GM12872 (cell line): ENCODE measurements at regions not wholly inside any gene's neighbourhood (a gene's known extent, or its start where the extent isn't known, plus 50 kb on each side); places are given as distances from the start of the nearest gene placed in this dataset.

Experiments
- TF ChIP-seq, protein P1 (sequence below): IDR thresholded peaks from 3 replicates; pipeline ENCODE4 v1.5.1; 2011; ENCODE audit warnings: low read depth, mild to moderate bottlenecking, low read length, moderate library complexity; ENCODE audit not compliant: insufficient read depth

DNA sequence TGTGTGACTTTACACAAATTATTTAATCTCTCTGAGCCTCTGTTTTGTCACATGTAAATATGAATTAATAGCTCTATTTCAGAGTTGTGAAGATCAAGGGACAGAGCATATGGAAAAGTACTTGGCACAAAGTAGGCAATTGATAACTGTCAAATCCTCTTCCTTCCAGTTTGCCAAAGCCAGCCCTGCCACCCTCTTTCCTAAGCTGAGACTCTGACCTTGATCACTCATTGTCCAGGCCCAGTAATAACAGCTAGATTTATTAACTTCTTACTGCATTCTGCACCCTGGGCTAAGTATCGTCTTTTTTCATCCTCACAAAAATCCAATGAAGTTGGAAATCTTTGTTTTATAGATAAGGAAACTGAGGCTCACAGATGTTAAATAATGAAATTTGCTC is 70.8 kb upstream of the ATP1A1 start:
- TF ChIP-seq, protein P1, sequence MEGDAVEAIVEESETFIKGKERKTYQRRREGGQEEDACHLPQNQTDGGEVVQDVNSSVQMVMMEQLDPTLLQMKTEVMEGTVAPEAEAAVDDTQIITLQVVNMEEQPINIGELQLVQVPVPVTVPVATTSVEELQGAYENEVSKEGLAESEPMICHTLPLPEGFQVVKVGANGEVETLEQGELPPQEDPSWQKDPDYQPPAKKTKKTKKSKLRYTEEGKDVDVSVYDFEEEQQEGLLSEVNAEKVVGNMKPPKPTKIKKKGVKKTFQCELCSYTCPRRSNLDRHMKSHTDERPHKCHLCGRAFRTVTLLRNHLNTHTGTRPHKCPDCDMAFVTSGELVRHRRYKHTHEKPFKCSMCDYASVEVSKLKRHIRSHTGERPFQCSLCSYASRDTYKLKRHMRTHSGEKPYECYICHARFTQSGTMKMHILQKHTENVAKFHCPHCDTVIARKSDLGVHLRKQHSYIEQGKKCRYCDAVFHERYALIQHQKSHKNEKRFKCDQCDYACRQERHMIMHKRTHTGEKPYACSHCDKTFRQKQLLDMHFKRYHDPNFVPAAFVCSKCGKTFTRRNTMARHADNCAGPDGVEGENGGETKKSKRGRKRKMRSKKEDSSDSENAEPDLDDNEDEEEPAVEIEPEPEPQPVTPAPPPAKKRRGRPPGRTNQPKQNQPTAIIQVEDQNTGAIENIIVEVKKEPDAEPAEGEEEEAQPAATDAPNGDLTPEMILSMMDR: no peak

DNA sequence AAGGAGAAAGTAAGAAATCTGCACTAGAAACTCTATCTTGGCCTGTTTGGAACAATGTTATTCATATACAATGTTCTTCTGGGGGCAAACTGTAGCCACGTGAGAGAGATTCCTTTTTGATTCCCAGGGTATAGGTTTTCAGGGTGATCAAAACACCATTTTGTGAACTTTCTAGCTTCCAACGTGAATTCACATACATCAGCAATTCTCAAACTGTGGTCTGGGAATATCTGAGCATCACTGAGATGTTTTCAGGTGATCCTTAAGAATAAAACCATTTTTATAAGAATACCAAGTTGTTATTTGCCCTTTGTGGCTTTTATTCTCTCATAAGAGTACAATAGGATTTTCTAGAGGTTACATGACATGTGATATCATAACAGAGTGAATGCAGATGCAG is 66.9 kb upstream of the ATP1A1 start:
- TF ChIP-seq, protein P1: no peak

DNA sequence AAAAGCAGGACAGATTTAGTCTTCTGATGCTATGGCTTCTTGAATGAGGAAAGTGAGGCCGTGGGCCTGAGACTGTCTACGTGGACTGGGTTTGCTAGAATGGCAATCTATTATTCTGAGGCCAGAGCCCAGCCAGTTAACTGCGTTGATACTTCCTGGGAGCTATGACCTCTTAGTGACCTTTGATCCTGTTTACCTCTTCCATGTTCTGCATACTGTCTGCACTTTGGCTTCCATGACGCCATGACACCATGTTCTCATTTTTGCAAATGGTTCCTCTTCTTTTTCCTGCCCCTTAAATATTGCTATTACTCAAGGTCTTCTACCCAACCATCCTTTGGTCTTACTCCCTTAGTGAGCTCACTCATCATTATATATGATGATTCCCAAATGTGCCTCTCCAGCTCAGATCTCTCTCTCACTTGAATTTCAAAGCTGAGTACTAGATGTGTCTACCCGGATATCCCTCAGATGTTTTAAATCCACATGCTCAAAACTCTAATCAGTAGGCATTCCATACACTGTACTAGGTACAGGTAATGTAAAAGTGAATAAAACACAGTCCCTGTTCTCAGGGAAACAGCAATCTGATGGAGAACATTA is 66.1 kb upstream of the ATP1A1 start:
- TF ChIP-seq, protein P1: no peak

DNA sequence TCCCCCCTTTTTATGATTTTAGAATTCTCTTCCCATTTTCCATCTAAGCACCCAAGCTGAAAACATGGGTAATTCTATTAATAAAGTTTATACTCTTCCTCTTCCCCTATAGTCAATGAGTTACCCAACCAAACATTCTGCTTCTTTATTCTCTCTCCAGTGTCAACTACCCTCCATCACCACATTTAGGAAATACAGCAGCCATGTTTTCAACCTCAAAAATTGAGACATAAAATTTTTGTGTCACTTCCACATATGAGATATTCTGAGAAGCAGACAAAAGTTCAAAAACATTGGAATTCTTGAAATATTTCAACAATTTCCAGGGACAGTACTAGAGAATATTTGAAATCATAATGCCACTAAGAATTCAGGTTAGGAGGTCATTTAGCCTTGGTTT is 64.8 kb upstream of the ATP1A1 start:
- TF ChIP-seq, protein P1: no peak

DNA sequence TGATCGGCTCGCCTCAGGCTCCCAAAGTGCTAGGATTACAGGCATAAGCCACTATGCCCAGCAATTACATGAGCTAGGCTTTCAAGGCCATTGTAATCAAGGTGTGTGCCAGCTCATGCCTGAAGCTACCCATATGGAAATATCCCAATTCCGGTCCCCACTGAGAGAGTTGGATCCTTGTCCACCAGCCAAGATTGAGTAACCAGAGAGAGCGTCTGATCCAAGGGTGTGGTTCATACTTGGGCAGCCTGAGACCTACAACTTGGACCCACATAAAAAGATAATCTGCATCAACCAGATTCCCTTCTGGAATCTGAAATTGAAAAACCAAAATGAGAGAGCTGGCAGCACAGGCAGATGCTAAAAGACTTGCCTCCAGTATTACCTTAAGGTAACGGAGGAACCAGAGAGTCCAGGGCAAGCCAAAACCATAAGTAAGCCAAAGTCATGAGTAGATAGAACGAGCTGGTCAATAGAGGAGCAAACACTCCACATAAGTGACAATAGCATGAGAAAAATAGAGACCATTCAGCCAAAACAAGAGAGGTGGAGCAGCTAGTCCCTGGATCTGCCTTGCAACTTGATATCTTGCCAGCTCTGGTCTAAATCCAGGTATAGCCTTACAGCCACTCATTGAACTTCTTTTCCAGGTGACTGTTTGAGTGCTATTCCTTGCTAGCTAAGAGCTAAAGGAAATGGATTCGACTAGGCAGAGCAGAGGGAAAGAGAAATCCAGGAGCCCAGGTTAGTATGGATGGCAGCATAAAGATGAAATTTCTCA is 63.8 kb upstream of the ATP1A1 start:
- TF ChIP-seq, protein P1: no peak

DNA sequence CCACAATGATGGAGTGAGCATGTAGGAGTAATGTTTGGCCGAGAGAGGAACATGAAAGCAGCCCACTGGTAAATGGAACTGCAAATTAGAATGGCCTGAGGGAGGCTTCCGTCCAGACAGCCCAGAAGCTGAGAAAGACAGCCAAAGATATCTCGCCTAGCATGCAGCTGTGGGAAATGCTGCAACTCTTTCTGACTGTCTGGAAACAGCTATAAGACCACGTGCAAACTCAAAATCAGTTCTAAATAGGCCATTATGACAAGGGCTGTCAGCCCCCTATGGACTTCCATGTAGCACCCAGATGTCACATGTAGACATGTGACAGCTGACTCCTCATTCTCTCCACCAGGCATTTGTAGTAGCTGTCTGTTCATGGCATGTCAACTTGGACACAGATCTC is 62.9 kb upstream of the ATP1A1 start:
- TF ChIP-seq, protein P1: no peak

DNA sequence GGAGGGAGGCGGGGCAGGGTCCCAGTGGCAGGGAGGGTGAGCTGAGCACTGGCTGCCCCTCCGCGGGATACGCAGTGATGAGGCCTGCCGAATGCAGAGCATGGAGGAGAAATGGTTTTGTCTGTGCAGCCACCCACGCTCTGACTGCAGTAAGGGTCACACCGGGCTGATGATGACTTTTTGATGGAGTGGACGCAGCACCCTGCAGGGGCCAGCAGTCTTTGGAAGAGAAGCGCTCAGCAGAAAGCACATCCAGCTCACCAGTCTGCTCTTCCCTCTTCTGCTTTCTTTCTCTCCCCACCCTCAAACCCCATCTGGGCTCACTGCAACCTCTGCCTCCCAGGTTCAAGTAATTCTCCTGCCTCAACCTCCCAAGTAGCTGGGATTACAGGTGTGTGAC is 61.9 kb upstream of the ATP1A1 start:
- TF ChIP-seq, protein P1: no peak
